Peyer's patch (tissue), 4 donors: ENCODE measurements at regions not wholly inside any gene's neighbourhood (a gene's known extent, or its start where the extent isn't known, plus 50 kb on each side); places are given as distances from the start of the nearest gene placed in this dataset.

ENCODE experiments used
- CTCF ChIP-seq, 6 experiments: fragments of 450-650 bp in 4 of 6; fragments of 200-600 bp in 2 of 6; sonication (generic) in 1 of 6; IDR thresholded peaks; one replicate each; pipeline ENCODE4 v1.5.1; 2017 to 2019; ENCODE audit warnings: antibody characterized with exemption in 6 of 6, mild to moderate bottlenecking in 3 of 6, moderate library complexity in 1 of 6
- POLR2A ChIP-seq, 2 donors: fragments of 450-650 bp; IDR thresholded peaks; one replicate each; pipeline ENCODE4 v1.5.1; 2017; ENCODE audit warnings: antibody characterized with exemption in 2 of 2, mild to moderate bottlenecking in 2 of 2, moderate library complexity in 2 of 2

GRCh38 chr11:90867416-90867815, 644.6 kb upstream of the CHORDC1 start:
- TF ChIP-seq CTCF (IDR thresholded peaks at IDR 0.05) (no peak), POLR2A (IDR thresholded peaks at IDR 0.05) (no peak)
